ENCODE measurements at regions not wholly inside any gene's neighbourhood (a gene's known extent, or its start where the extent isn't known, plus 50 kb on each side); places are given as distances from the start of the nearest gene placed in this dataset.

- Histone ChIP-seq H3K9ac (ENCODE audit: extremely low read depth, insufficient read length, low read length) (no peak overlapping the region), H3K4me1 (ENCODE audit: insufficient read depth, low read length) (no peaks in the 10 kb centered on the region), H3K27ac (ENCODE audit: insufficient read length, low read depth, low read length) (no peak overlapping the region), H3K4ac (ENCODE audit: low read depth, low read length) (no peak overlapping the region), H2BK12ac (ENCODE audit: insufficient read length, low read depth, low read length) (no peak overlapping the region), H3K23me2 (ENCODE audit: insufficient read length, low read depth, low read length, poor library complexity, severe bottlenecking) (no peaks in the 10 kb centered on the region), H4K5ac (ENCODE audit: insufficient read length, low read depth, low read length) (no peak overlapping the region), H4K20me1 (ENCODE audit: control insufficient read depth, insufficient read depth, insufficient read length) (no peaks in the 10 kb centered on the region), H3K79me2 (ENCODE audit: insufficient read depth, low read length) (no peaks in the 10 kb centered on the region), H4K8ac (replicated peaks; ENCODE audit: insufficient read length, low read depth, low read length) (no peak overlapping the region), H3K18ac (ENCODE audit: insufficient read length, low read depth, low read length) (no peak overlapping the region), H2BK20ac (ENCODE audit: low read depth, low read length, poor library complexity, severe bottlenecking) (no peak overlapping the region), H3K56ac (ENCODE audit: insufficient read length, low read depth, low read length) (no peak overlapping the region), H3K4me2 (ENCODE audit: insufficient read depth, insufficient read length, low read length) (no peak overlapping the region), H3K9me3 (ENCODE audit: control insufficient read depth, low read depth, low read length) (no peaks in the 10 kb centered on the region), H4K91ac (ENCODE audit: insufficient read length, low read depth, low read length) (no peak overlapping the region), H2BK120ac (ENCODE audit: low read depth, low read length, poor library complexity, severe bottlenecking) (no peak overlapping the region), H2BK15ac (ENCODE audit: low read depth, low read length) (no peak overlapping the region), H3K23ac (ENCODE audit: insufficient read length, low read depth, low read length) (no peak overlapping the region), H2AK5ac (ENCODE audit: insufficient read length, low read length) (no peak overlapping the region), H2AFZ (ENCODE audit: low read length) (no peak overlapping the region), H3K14ac (ENCODE audit: insufficient read depth, low read length) (no peak overlapping the region), H3K27me3 (ENCODE audit: insufficient read depth, low read length) (no peaks in the 10 kb centered on the region), H3T11ph (ENCODE audit: low read length) (no peak overlapping the region), H3K79me1 (ENCODE audit: insufficient read depth, low read depth, low read length, poor library complexity, severe bottlenecking) (no peaks in the 10 kb centered on the region), H2BK5ac (ENCODE audit: insufficient read length, low read length) (no peak overlapping the region)
- Mint-ChIP-seq H3K9me3 (peaks cover 6 to 9% of the 10 kb centered on the region in 2 experiments; a peak in 3 of 5 replicates), H3K4me1 (no peaks in the 10 kb centered on the region), H3K4me3 (no peak overlapping the region), H3K36me3 (ENCODE audit: insufficient read depth in 1 of 3, low read depth in 3 of 3) (peaks cover 0 to 8% (median 5%) of the 10 kb centered on the region in 3 experiments; a peak in 4 of 7 replicates), H3K27me3 (ENCODE audit: low read depth) (no peaks in the 10 kb centered on the region), H3K27ac (no peak overlapping the region)
- TF ChIP-seq CTCF (conservative IDR thresholded peaks at IDR 0.05): no peak
- no peak for DNase-seq
- no CpG with 5 or more reads among the region's 2 CpGs for WGBS (ENCODE audit: extremely low coverage, insufficient read length, low lambda C conversion rate)
Measured at GRCh38 chr5:27516437-27516836, 478.1 kb upstream of the CDH9 start.

Measured in H9 (cell line).